GM23338 (cell line): ENCODE measurements at regions not wholly inside any gene's neighbourhood (a gene's known extent, or its start where the extent isn't known, plus 50 kb on each side); places are given as distances from the start of the nearest gene placed in this dataset.

ENCODE experiments used
- ATAC-seq: fragments of 200-7000 bp; cut with Tn5 transposase; 3 replicates; pipeline ENCODE4 v1.9.1; 2020
- DNase-seq: peaks from one replicate; pipeline ENCODE4 v3.0.0-alpha.2; 2015; ENCODE audit warnings: low spot score
- H2AFZ ChIP-seq: fragments of 200-600 bp; sonication (generic); 2 replicates; pipeline ENCODE4 v1.8.0; 2016; ENCODE audit warnings: antibody characterized with exemption, mild to moderate bottlenecking, moderate library complexity
- H3F3A ChIP-seq: fragments of 200-600 bp; sonication (generic); replicated peaks from 2 replicates; pipeline ENCODE4 v1.8.0; 2017; ENCODE audit warnings: antibody characterized with exemption, mixed run types, low read depth
- H3K27ac ChIP-seq: fragments of 200-600 bp; sonication (generic); 2 replicates; pipeline ENCODE4 v1.6.1; 2016; ENCODE audit warnings: low read depth
- H3K27me3 ChIP-seq: fragments of 200-600 bp; sonication (generic); 2 replicates; pipeline ENCODE4 v1.8.0; 2016; ENCODE audit warnings: mild to moderate bottlenecking, mixed run types, moderate library complexity; ENCODE audit not compliant: insufficient read depth
- H3K36me3 ChIP-seq: fragments of 200-600 bp; sonication (generic); 2 replicates; pipeline ENCODE4 v1.8.0; 2016; ENCODE audit warnings: mild to moderate bottlenecking; ENCODE audit not compliant: insufficient read depth
- H3K4me1 ChIP-seq: fragments of 200-600 bp; sonication (generic); 2 replicates; pipeline ENCODE4 v1.8.0; 2016; ENCODE audit warnings: mild to moderate bottlenecking, moderate library complexity; ENCODE audit not compliant: insufficient read depth
- H3K4me2 ChIP-seq: fragments of 200-600 bp; sonication (generic); 2 replicates; pipeline ENCODE4 v1.7.1; 2017; ENCODE audit warnings: mixed run types
- H3K4me3 ChIP-seq: fragments of 200-600 bp; sonication (generic); 2 replicates; pipeline ENCODE4 v1.6.1; 2016; ENCODE audit warnings: mixed run types
- H3K79me2 ChIP-seq: fragments of 200-600 bp; sonication (generic); replicated peaks from 2 replicates; pipeline ENCODE4 v1.8.0; 2017; ENCODE audit warnings: mild to moderate bottlenecking; ENCODE audit not compliant: insufficient read depth
- H3K9me2 ChIP-seq: fragments of 200-600 bp; sonication (generic); 2 replicates; pipeline ENCODE4 v1.8.0; 2017; ENCODE audit not compliant: insufficient read depth
- H4K20me1 ChIP-seq: fragments of 200-600 bp; sonication (generic); replicated peaks from 2 replicates; pipeline ENCODE4 v1.8.0; 2017; ENCODE audit warnings: mild to moderate bottlenecking; ENCODE audit not compliant: insufficient read depth
- H3K27ac Mint-ChIP-seq: 2 replicates; pipeline ENCODE4 v1.8.0; 2020; ENCODE audit warnings: inconsistent platforms, mild to moderate bottlenecking, moderate library complexity, mixed read lengths
- H3K27me3 Mint-ChIP-seq: 3 replicates; pipeline ENCODE4 v1.8.0; 2022; ENCODE audit warnings: low read depth, mild to moderate bottlenecking, moderate library complexity, mixed read lengths, inconsistent platforms; ENCODE audit not compliant: insufficient read depth, poor library complexity
- H3K36me3 Mint-ChIP-seq: 3 replicates; pipeline ENCODE4 v1.8.0; 2021; ENCODE audit warnings: low read depth, mild to moderate bottlenecking, inconsistent platforms, moderate library complexity, mixed read lengths
- H3K4me1 Mint-ChIP-seq: 3 replicates; pipeline ENCODE4 v1.8.0; 2020; ENCODE audit warnings: mild to moderate bottlenecking, inconsistent platforms, mixed read lengths
- H3K4me3 Mint-ChIP-seq: 3 replicates; pipeline ENCODE4 v1.8.0; 2021; ENCODE audit warnings: moderate library complexity, mild to moderate bottlenecking, inconsistent platforms, mixed read lengths
- H3K9me3 Mint-ChIP-seq: 3 replicates; pipeline ENCODE4 v1.8.0; 2020; ENCODE audit warnings: moderate library complexity, mild to moderate bottlenecking, inconsistent platforms, mixed read lengths
- JUNB ChIP-seq: IDR thresholded peaks from one replicate; pipeline ENCODE4 v1.6.1; 2016; ENCODE audit warnings: antibody characterized with exemption; ENCODE audit not compliant: unreplicated experiment
- NANOG ChIP-seq: IDR thresholded peaks from 2 replicates; pipeline ENCODE4 v1.6.1; 2016; ENCODE audit warnings: antibody characterized with exemption, borderline replicate concordance
- POLR2AphosphoS5 ChIP-seq: IDR thresholded peaks from 2 replicates; pipeline ENCODE4 v1.6.1; 2016; ENCODE audit warnings: antibody characterized with exemption, low read depth
- STAT1 ChIP-seq: IDR thresholded peaks from one replicate; pipeline ENCODE4 v1.6.1; 2016; ENCODE audit warnings: antibody characterized with exemption; ENCODE audit not compliant: unreplicated experiment
- TF ChIP-seq, protein P1 (sequence below): IDR thresholded peaks from one replicate; pipeline ENCODE4 v1.6.1; 2018; ENCODE audit warnings: antibody characterized with exemption; ENCODE audit not compliant: unreplicated experiment

DNA sequence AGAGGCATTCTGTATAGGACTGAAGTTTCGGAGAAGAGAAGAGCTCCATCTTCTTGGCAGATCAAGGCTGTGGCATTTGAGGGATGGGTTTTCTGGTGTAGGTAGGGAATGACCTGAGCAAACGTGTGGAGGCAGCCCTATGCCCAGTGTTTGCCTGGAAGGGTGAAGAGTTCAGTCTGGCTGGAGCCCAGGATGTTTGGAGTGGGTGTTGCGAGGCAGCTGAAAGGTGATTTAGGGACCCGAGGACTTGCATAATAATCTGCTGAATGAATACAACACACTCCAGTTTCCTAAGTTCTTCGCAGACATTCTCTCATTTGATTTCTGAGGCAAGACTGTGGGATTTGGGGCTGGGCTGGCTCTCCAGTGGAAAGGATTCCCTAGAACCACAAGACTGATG lies 186.2 kb downstream of the CYLD start (continued):
- TF ChIP-seq, protein P1, sequence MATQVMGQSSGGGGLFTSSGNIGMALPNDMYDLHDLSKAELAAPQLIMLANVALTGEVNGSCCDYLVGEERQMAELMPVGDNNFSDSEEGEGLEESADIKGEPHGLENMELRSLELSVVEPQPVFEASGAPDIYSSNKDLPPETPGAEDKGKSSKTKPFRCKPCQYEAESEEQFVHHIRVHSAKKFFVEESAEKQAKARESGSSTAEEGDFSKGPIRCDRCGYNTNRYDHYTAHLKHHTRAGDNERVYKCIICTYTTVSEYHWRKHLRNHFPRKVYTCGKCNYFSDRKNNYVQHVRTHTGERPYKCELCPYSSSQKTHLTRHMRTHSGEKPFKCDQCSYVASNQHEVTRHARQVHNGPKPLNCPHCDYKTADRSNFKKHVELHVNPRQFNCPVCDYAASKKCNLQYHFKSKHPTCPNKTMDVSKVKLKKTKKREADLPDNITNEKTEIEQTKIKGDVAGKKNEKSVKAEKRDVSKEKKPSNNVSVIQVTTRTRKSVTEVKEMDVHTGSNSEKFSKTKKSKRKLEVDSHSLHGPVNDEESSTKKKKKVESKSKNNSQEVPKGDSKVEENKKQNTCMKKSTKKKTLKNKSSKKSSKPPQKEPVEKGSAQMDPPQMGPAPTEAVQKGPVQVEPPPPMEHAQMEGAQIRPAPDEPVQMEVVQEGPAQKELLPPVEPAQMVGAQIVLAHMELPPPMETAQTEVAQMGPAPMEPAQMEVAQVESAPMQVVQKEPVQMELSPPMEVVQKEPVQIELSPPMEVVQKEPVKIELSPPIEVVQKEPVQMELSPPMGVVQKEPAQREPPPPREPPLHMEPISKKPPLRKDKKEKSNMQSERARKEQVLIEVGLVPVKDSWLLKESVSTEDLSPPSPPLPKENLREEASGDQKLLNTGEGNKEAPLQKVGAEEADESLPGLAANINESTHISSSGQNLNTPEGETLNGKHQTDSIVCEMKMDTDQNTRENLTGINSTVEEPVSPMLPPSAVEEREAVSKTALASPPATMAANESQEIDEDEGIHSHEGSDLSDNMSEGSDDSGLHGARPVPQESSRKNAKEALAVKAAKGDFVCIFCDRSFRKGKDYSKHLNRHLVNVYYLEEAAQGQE, result no peak
- TF ChIP-seq STAT1 (no peak), POLR2AphosphoS5 (no peak)

DNA sequence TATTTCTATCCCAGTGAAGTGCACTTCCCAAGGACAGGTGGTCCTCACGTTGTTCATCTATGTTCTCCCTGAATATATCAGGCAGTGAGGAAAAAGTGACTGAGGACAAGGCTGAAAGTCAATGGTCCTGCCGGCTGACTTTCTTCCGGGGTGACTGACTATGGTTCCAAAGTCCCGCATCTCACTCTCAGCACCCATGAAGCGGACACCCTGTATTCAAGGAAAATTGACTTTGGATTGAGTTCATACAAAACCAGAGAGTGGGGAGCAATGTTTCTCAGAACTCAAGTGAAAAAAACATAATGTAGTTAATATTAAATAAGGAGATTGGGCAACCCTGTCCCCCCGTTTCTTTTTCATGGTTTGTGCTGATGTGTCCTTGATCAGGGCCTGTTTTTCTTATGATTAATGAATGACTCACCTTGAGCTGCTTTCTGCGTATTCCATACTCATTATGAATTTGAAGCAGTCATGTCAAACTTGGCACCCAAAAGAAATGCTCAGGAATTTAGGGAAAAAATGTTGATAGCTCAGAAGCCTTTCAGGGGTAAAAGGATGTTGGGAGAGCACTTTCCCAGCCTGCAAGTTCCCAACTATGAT lies 184.0 kb downstream of the CYLD start:
- no peaks in the 10 kb centered on the region for H3K9me2 ChIP-seq
- H3K4me3 Mint-ChIP-seq, result no peak overlapping the region
- no peak overlapping the region for H2AFZ ChIP-seq
- no peaks in the 10 kb centered on the region for H3K4me1 ChIP-seq
- peaks cover 2% of the 10 kb centered on the region for H3K27me3 Mint-ChIP-seq
- H3F3A ChIP-seq, result no peaks in the 10 kb centered on the region
- no peak overlapping the region for H3K27ac Mint-ChIP-seq
- H3K4me2 ChIP-seq, result no peak overlapping the region
- no peaks in the 10 kb centered on the region for H4K20me1 ChIP-seq
- H3K36me3 ChIP-seq, result no peaks in the 10 kb centered on the region
- DNase-seq, result no peak
- no peaks in the 10 kb centered on the region for H3K36me3 Mint-ChIP-seq
- no peaks in the 10 kb centered on the region for H3K79me2 ChIP-seq
- H3K4me1 Mint-ChIP-seq, result no peaks in the 10 kb centered on the region; the same call in 2 of the 3 replicates
- TF ChIP-seq NANOG, result no peak
- no peak for TF ChIP-seq JUNB
- TF ChIP-seq, protein P1, result no peak
- ATAC-seq, result no peak
- no peak overlapping the region for H3K4me3 ChIP-seq
- no peak overlapping the region for H3K27ac ChIP-seq
- H3K27me3 ChIP-seq, result no peaks in the 10 kb centered on the region
- H3K9me3 Mint-ChIP-seq, result no peaks in the 10 kb centered on the region
